IPS-20b (cell line): ENCODE measurements at regions not wholly inside any gene's neighbourhood (a gene's known extent, or its start where the extent isn't known, plus 50 kb on each side); places are given as distances from the start of the nearest gene placed in this dataset.
A peak's percentile ranks its signal among the peaks of the same experiment; 100 is the strongest.

ENCODE experiments used
- H3K27ac ChIP-seq: one replicate; pipeline ENCODE4 v1.5.1; 2013; ENCODE audit warnings: low read length
- H3K27me3 ChIP-seq: 2 replicates; pipeline ENCODE4 v1.6.1; 2013; ENCODE audit warnings: mild to moderate bottlenecking, low read length, inconsistent platforms; ENCODE audit not compliant: insufficient read depth
- H3K36me3 ChIP-seq: 2 replicates; pipeline ENCODE4 v1.6.1; 2013; ENCODE audit warnings: low read depth, mild to moderate bottlenecking, inconsistent platforms, low read length, moderate library complexity; ENCODE audit not compliant: insufficient read depth
- H3K4me1 ChIP-seq: 2 replicates; pipeline ENCODE4 v1.6.1; 2013; ENCODE audit warnings: mild to moderate bottlenecking, control low read depth, inconsistent platforms, low read length, moderate library complexity; ENCODE audit not compliant: insufficient read depth
- H3K4me3 ChIP-seq: 2 replicates; pipeline ENCODE4 v1.5.1; 2013; ENCODE audit warnings: mild to moderate bottlenecking, low read length, inconsistent platforms
- H3K9ac ChIP-seq: 2 replicates; pipeline ENCODE4 v1.6.1; 2013; ENCODE audit warnings: low read depth, mild to moderate bottlenecking, inconsistent platforms, low read length, moderate library complexity
- H3K9me3 ChIP-seq: 2 replicates; pipeline ENCODE4 v1.6.1; 2013; ENCODE audit warnings: mild to moderate bottlenecking, low read depth, low read length, inconsistent platforms; ENCODE audit not compliant: insufficient read depth

DNA sequence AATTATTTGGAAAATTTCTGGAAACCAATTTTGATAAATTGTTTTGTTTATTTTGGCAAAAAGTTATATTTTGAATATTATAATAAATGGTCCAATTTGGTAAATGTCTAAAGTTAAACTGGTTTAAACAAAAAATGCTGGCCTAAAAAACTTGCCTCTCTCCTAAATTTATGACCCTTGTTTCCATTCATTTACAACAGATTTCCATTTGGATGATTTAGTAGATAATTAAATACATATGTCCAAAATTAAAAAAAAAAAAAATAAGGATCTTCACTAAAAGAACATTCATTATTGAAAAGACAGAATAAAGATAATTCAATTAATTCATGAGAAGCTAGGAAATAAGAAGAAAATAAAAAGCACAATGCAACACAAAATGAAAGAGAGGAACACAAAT is 449.5 kb downstream of the SPRY1 start:
- Histone ChIP-seq H3K27ac (no peak overlapping the region), H3K4me1 (peaks cover 9% of the 10 kb centered on the region; the same call in 1 of the 2 replicates), H3K36me3 (no peaks in the 10 kb centered on the region), H3K9me3 (no peaks in the 10 kb centered on the region), H3K9ac (no peak overlapping the region), H3K4me3 (no peak overlapping the region), H3K27me3 (no peaks in the 10 kb centered on the region)

DNA sequence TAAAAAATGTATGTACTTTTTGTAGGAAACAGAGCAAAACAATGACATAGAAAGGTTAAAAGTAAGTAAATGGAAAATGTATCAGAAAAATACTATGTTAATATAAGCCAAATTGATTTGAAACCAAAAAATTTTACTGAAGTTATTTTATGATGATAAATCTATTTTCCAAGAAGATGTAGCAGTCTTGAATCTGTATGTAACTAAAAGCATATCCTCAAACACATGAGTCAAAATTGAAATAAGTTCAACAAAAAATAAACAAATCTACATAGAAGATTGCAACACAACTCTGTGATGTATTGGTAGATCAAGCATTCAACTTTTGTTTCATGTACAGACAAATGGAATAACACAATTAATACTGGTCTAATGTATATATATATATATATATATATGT is 450.0 kb downstream of the SPRY1 start:
- no peak overlapping the region for H3K4me3 ChIP-seq
- H3K27ac ChIP-seq: no peak overlapping the region
- no peaks in the 10 kb centered on the region for H3K9me3 ChIP-seq
- no peak overlapping the region for H3K9ac ChIP-seq
- no peaks in the 10 kb centered on the region for H3K36me3 ChIP-seq
- no peaks in the 10 kb centered on the region for H3K27me3 ChIP-seq
- H3K4me1 ChIP-seq: peaks cover 9% of the 10 kb centered on the region; the same call in 1 of the 2 replicates

DNA sequence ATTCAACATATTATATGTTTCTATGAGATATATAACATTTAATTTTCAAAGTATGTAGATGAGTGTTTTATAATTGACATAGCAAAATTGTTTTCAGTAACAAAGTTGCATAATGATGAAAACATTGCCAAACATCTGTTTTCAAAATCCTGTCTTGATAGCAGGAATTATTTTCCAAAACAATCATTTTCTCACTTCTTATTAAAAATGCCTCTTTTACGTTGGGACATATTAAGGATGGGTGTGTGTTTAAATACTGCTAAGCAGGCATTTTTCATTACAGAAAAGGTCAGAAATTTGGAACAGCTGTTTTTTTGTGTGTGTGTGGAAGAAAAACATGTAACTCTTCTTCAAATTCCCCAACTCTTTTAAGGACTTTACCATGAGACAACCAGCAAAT is 452.0 kb downstream of the SPRY1 start:
- H3K4me3 ChIP-seq: no peak overlapping the region
- H3K9me3 ChIP-seq: no peaks in the 10 kb centered on the region
- H3K9ac ChIP-seq: no peak overlapping the region
- no peaks in the 10 kb centered on the region for H3K27me3 ChIP-seq
- peaks cover 9% of the 10 kb centered on the region; the same call in 1 of the 2 replicates for H3K4me1 ChIP-seq
- no peaks in the 10 kb centered on the region for H3K36me3 ChIP-seq
- no peak overlapping the region for H3K27ac ChIP-seq

DNA sequence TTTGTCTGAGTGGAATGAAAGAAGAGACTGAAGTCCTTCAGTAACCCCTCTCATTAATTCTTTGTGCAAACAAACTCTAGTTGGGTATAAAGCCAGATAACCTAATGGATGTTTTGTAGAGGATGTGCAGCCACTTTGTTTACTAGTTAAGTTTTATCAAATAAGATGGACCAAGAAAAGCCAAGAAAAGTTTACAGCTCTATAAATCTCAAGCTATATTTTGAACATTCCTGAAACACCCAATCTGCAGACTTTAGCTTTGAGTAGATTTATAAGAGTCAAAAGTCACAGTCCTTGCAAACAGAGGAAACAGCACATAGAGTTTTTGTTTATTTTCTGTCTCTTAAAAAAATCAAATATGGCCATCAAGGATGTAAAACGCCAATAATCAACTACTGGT is 452.9 kb downstream of the SPRY1 start:
- H3K9ac ChIP-seq: no peak overlapping the region
- H3K36me3 ChIP-seq: no peaks in the 10 kb centered on the region
- no peak overlapping the region for H3K27ac ChIP-seq
- peaks cover 9% of the 10 kb centered on the region; the same call in 1 of the 2 replicates for H3K4me1 ChIP-seq
- H3K9me3 ChIP-seq: no peaks in the 10 kb centered on the region
- no peak overlapping the region for H3K4me3 ChIP-seq
- H3K27me3 ChIP-seq: no peaks in the 10 kb centered on the region

DNA sequence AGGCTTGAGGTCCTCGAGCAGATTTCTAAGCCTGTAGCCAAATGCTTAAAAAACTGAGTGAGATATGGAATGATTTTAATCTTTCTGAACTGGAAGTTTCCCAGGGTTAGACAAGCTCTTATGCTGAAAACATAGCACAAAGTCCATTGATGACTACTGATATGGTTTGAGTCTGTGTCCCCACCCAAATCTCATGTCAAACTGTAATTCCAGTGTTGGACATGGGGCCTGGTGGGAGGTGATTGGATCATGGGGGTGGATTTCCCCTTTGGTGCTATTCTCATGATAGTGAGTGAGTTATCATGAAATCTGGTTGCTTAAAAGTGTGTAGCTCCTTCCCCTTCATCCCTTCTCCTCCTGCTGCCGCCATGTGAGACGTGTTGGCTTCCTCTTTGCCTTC is 454.9 kb downstream of the SPRY1 start:
- Histone ChIP-seq H3K4me1 (peaks cover 9% of the 10 kb centered on the region; the same call in 1 of the 2 replicates), H3K27me3 (no peaks in the 10 kb centered on the region), H3K27ac (no peak overlapping the region), H3K36me3 (no peaks in the 10 kb centered on the region), H3K9ac (no peak overlapping the region), H3K4me3 (no peak overlapping the region), H3K9me3 (no peaks in the 10 kb centered on the region)

DNA sequence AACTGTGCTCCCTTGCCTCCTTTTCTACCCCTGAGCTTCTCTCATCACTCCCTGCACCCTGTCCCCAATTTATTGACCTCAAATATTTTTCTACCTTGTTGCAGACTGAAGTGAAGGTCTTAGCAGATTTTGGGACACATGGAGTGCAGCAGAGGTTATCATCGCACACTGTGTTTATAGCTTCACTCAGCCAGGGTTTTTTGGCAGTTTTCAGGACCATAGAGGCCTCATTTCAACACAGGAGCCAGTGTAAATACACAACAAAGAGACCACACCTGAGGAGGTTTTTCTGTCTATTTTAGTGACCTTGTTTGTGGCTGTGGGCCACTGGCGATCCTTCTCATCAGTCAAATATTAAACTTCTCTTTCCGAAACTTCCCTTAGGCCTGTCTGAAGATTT is 457.1 kb downstream of the SPRY1 start:
- Histone ChIP-seq H3K4me1 (peaks cover 17% of the 10 kb centered on the region; the same call in 1 of the 2 replicates), H3K27ac (no peak overlapping the region), H3K9ac (no peak overlapping the region), H3K9me3 (no peaks in the 10 kb centered on the region), H3K36me3 (no peaks in the 10 kb centered on the region), H3K27me3 (no peaks in the 10 kb centered on the region), H3K4me3 (no peak overlapping the region)

DNA sequence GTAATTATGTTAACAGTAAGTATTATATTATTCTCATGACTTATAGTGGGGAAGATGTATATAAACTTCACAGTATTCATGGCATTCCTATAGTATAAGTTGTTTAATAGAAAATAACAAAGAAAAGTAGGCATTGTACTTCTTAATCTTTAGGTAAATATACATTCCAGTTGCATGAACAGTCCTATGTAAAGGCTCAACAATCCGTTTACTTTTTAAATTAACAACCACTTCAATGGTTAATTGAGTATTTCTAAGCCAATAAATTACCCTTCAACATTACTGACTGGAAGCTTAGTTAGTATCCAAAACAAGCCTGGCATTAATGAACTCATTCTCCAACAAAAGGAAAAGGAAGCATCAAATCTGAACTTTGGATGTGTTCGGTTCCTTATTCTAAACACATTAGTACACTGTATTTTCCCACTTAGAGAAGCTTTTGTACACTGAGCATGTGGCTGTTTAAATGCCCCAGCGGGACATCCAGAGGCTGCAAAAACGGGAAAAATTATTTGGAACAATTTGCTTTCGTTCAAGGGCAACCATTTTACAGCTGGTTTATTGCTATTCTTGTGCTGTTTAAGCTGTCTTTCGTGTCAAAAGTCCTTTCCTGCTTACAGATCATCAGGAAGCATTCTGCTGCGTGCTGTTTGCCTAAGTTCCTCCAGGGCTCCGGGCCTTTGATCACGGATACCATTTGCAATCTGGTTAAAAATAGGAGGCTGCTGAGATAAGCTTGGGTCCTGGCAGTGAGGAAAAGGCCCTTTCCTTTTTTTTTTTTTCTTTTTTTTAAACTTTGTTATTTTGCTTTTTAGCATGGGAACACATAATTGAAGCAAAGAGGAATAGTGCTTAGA is 460.3 kb downstream of the SPRY1 start:
- peak overlapping the region; percentile 14; the same call in 1 of the 2 replicates for H3K4me3 ChIP-seq
- H3K9ac ChIP-seq: peak overlapping the region; percentile 2; the same call in 1 of the 2 replicates
- H3K27me3 ChIP-seq: no peaks in the 10 kb centered on the region
- no peaks in the 10 kb centered on the region for H3K9me3 ChIP-seq
- H3K4me1 ChIP-seq: peaks cover 11% of the 10 kb centered on the region; the same call in 1 of the 2 replicates
- H3K27ac ChIP-seq: no peak overlapping the region
- no peaks in the 10 kb centered on the region for H3K36me3 ChIP-seq

DNA sequence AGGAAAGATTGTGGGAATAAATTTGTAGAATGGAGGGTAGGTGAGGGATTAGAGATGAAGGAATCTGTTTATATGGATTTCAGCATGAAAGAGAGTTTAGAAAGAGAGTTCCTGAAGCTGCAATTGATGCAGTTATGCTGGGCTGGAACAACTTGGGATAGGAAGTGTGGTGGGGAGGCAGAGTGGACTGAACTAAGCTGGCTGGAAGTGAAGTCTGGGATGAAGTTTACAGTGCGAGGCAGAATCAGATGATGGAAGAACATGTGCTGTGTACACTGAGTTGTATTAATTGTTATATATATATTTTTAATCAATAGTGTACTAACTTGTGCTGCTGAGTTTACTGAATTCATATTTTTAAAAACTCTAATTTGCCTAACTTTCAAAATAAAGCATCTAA is 461.9 kb downstream of the SPRY1 start:
- no peak overlapping the region for H3K27ac ChIP-seq
- H3K27me3 ChIP-seq: no peaks in the 10 kb centered on the region
- H3K4me3 ChIP-seq: no peak overlapping the region
- no peaks in the 10 kb centered on the region for H3K36me3 ChIP-seq
- H3K4me1 ChIP-seq: peaks cover 11% of the 10 kb centered on the region; the same call in 1 of the 2 replicates
- H3K9ac ChIP-seq: no peak overlapping the region
- no peaks in the 10 kb centered on the region for H3K9me3 ChIP-seq

DNA sequence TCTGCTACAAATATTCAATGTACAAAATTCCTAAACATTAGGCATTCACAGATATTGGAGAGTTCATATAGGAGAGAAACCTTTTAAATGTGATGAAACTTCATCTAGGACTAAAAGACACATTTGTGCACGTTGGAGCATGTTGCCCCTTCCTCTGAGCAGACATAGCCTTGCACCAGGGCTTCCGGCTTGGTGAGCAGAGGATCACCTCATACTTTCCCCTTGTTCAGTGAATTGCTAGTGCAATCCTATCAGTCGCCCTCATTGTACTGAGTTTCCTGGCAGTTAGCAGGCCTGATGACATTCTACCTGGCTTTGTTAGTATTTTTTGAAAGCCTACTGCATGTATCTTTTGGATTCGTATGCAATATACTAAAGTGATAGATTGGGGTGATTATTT is 466.2 kb downstream of the SPRY1 start:
- Histone ChIP-seq H3K36me3 (no peaks in the 10 kb centered on the region), H3K27me3 (no peaks in the 10 kb centered on the region), H3K4me1 (peaks cover 3% of the 10 kb centered on the region; the same call in 1 of the 2 replicates), H3K27ac (no peak overlapping the region), H3K9me3 (0 out of 2 replicates have a peak, but pooled peaks cover under 1% of the 10 kb centered on the region), H3K9ac (no peak overlapping the region), H3K4me3 (no peak overlapping the region)

DNA sequence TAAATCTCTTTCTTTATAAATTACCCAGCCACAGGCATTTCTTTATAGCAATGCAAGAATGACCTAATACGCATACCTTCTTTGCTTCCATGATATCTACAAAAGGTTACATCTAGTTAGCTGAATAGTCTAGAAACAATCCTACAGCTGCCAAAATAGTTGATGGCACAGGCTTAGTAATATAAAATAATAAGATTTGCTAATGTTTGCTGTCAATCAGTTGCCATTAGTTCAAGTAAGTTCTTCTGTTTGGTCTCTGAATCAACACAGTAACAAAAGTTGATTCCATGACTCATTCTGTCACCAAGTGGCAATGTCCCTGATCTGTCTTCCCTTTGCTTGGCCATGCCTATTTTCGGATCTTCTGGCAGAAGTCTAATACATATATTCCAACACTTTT is 470.2 kb downstream of the SPRY1 start:
- H3K9me3 ChIP-seq: peaks cover 3% of the 10 kb centered on the region; the same call in 1 of the 2 replicates
- no peaks in the 10 kb centered on the region for H3K27me3 ChIP-seq
- no peak overlapping the region for H3K27ac ChIP-seq
- H3K36me3 ChIP-seq: no peaks in the 10 kb centered on the region
- no peak overlapping the region for H3K9ac ChIP-seq
- H3K4me3 ChIP-seq: no peak overlapping the region
- H3K4me1 ChIP-seq: peaks cover 7% of the 10 kb centered on the region; the same call in 1 of the 2 replicates

DNA sequence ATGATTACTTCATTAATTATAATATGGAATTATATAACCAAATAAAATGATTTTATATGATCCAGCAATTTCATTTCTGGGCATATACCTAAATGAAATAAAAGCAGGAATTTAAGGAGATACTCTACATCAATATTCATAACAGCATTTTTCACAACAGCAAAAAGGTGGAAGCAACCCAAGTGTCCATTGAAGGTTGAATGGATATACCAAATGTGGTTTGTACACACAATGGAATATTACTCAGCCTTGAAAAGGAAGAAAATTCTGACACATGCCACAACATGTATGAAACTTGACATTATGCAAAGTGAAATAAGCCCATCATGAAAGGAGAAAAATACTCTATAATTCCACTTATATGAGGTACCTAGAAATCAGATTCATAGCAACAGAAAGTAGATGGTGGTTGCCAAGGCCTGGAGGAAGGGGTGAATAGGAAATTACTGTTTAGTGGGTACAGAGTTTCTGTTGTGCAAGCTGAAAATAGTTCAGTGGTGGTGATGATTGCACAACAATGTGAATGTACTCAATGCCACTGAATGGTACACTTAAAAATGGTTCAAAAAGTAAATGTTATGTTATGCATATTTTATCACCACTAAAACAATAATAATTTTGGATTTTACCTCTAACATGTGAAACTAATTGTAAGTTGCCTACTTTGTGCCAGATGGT is 471.5 kb downstream of the SPRY1 start:
- H3K4me1 ChIP-seq: peaks cover 7% of the 10 kb centered on the region; the same call in 1 of the 2 replicates
- H3K4me3 ChIP-seq: no peak overlapping the region
- H3K27ac ChIP-seq: no peak overlapping the region
- no peak overlapping the region for H3K9ac ChIP-seq
- no peaks in the 10 kb centered on the region for H3K36me3 ChIP-seq
- peaks cover 3% of the 10 kb centered on the region; the same call in 1 of the 2 replicates for H3K9me3 ChIP-seq
- no peaks in the 10 kb centered on the region for H3K27me3 ChIP-seq
